ENCODE measurements at regions not wholly inside any gene's neighbourhood (a gene's known extent, or its start where the extent isn't known, plus 50 kb on each side); places are given as distances from the start of the nearest gene placed in this dataset.

- H3K9ac ChIP-seq (ENCODE audit: low read depth in 2 of 2, low read length in 2 of 2): no peak overlapping the region
- no peak overlapping the region for H3K4me3 ChIP-seq
- no peaks in the 10 kb centered on the region for H3K4me1 ChIP-seq
- no peaks in the 10 kb centered on the region for H3K9me3 ChIP-seq
- TF ChIP-seq, protein P1, sequence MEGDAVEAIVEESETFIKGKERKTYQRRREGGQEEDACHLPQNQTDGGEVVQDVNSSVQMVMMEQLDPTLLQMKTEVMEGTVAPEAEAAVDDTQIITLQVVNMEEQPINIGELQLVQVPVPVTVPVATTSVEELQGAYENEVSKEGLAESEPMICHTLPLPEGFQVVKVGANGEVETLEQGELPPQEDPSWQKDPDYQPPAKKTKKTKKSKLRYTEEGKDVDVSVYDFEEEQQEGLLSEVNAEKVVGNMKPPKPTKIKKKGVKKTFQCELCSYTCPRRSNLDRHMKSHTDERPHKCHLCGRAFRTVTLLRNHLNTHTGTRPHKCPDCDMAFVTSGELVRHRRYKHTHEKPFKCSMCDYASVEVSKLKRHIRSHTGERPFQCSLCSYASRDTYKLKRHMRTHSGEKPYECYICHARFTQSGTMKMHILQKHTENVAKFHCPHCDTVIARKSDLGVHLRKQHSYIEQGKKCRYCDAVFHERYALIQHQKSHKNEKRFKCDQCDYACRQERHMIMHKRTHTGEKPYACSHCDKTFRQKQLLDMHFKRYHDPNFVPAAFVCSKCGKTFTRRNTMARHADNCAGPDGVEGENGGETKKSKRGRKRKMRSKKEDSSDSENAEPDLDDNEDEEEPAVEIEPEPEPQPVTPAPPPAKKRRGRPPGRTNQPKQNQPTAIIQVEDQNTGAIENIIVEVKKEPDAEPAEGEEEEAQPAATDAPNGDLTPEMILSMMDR (IDR thresholded peaks at IDR 0.05): no peak
- H3K27me3 ChIP-seq: no peaks in the 10 kb centered on the region
- no peak for DNase-seq
- H3K27ac ChIP-seq: no peak overlapping the region
- H3K36me3 ChIP-seq: no peaks in the 10 kb centered on the region
- intact Hi-C loops (cut with DNase I): no loop called here
Measured at GRCh38 chr6:20284672-20285071, 72.4 kb upstream of the MBOAT1 start.

GRCh38 chr6:20286968-20287565, 74.8 kb upstream of the MBOAT1 start:
- TF ChIP-seq, protein P1 (IDR thresholded peaks at IDR 0.05): no peak

DNA sequence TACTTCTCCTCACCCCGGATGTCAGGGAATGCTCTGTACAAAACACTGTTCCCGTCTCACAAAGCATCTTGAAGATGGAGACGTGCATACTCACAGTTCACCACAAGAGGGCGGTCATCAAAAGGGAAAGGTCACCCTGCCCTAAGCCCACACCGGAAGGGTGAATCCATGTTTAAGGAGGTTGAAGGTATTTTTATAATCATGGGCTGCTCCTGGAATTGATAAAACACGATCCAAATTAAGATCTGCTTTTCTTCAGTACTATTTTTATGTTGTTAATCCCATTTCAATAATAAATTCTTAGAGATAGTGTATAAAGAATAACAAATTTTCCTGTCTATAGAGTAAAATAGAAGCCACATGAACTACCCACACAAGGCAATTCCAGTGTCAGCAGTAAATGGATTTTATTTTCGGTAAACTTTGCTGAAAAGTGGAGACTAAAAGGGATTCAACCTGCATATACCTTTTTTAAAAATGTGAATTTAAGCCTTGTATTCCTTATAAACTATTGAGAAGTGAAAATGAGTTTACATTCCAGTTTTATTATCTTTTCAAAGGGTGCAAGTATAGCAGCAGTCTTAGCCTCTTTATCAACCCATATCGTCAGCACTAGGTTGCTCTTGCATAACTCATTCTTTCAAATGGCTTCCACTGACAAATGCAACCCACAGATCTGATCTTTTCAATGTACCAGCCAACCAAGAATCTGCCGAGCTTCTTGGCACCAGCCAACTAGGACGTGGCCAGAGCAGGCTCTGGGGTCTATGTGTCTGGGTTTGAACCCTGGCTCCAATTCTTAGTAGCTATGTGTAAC, 79.7 kb upstream of the MBOAT1 start:
- H3K36me3 ChIP-seq: no peaks in the 10 kb centered on the region
- H3K9me3 ChIP-seq: no peaks in the 10 kb centered on the region
- H3K4me1 ChIP-seq: no peaks in the 10 kb centered on the region
- no peaks in the 10 kb centered on the region for H3K27me3 ChIP-seq
- no peak overlapping the region for H3K27ac ChIP-seq
- TF ChIP-seq, protein P1 (IDR thresholded peaks at IDR 0.05): peak; percentile 95
- H3K9ac ChIP-seq (ENCODE audit: low read depth in 2 of 2, low read length in 2 of 2): no peak overlapping the region
- no peak overlapping the region for H3K4me3 ChIP-seq
- intact Hi-C loops (cut with DNase I): loop anchor here (2.0 to 10.0 kb wide), 3 partner anchors 103 to 237 kb away; no protein-coding TSS in a partner anchor
- peak; percentile 88 for DNase-seq

More at GRCh38 chr6:20286968-20287565, 74.8 kb upstream of the MBOAT1 start:
- Histone ChIP-seq H3K36me3 (no peaks in the 10 kb centered on the region), H3K27me3 (no peaks in the 10 kb centered on the region), H3K9me3 (no peaks in the 10 kb centered on the region), H3K9ac (ENCODE audit: low read depth in 2 of 2, low read length in 2 of 2) (no peak overlapping the region), H3K4me3 (no peak overlapping the region), H3K27ac (no peak overlapping the region), H3K4me1 (no peaks in the 10 kb centered on the region)
- no peak for DNase-seq
- intact Hi-C loops (cut with DNase I): no loop called here

DNA sequence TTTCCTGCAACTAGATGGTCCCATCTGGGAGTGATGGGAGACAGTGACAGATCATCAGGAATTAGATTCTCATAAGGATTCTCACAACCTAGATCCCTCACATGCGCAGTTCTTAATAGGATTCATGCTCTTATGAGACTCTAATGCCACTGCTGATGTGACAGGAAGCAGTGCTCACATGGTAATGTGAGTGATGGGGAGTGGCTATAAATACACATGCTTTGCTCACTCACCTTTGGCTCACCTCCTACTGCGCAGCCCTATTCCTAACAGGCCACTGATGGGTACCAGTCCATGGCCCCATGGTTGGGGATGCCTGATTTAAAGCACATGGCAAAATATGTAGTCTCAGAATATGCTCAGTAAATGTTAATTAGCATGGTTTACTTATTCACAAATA, 80.6 kb upstream of the MBOAT1 start:
- Histone ChIP-seq H3K4me3 (no peak overlapping the region), H3K36me3 (no peaks in the 10 kb centered on the region), H3K9ac (ENCODE audit: low read depth in 2 of 2, low read length in 2 of 2) (no peak overlapping the region), H3K4me1 (no peaks in the 10 kb centered on the region), H3K27me3 (no peaks in the 10 kb centered on the region), H3K9me3 (no peaks in the 10 kb centered on the region), H3K27ac (no peak overlapping the region)
- TF ChIP-seq, protein P1 (IDR thresholded peaks at IDR 0.05): no peak
- no peak for DNase-seq
- intact Hi-C loops (cut with DNase I): loop anchor here (2.0 to 10.0 kb wide), 3 partner anchors 102 to 236 kb away; no protein-coding TSS in a partner anchor

DNA sequence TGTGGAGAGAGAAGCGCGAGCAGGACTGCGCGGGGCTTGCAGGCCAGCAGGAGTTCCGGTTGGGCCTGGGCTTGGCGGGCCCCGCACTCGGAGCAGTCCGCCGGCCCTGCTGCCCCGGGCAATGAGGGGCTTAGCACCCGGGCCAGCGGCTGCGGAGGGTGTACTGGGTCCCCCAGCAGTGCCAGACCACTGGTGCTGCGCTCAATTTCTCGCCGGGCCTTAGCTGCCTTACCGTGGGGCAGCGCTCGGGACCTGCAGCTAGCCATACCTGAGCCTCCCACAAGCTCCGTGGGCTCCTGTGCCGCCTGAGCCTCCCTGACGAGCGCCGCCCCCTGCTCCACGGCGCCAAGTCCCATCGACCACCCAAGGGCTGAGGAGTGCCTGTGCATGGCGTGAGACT, 89.0 kb upstream of the MBOAT1 start:
- intact Hi-C loops (cut with DNase I): no loop called here
- no peaks in the 10 kb centered on the region for H3K36me3 ChIP-seq
- no peak for DNase-seq
- TF ChIP-seq, protein P1 (IDR thresholded peaks at IDR 0.05): no peak
- no peak overlapping the region for H3K27ac ChIP-seq
- no peaks in the 10 kb centered on the region for H3K9me3 ChIP-seq
- H3K27me3 ChIP-seq: no peaks in the 10 kb centered on the region
- no peak overlapping the region for H3K4me3 ChIP-seq
- no peak overlapping the region for H3K9ac ChIP-seq (ENCODE audit: low read depth in 2 of 2, low read length in 2 of 2)
- H3K4me1 ChIP-seq: no peaks in the 10 kb centered on the region
